Activated CD8-positive, alpha-beta memory T cell treated with anti-CD3 and anti-CD28 coated beads, Interleukin-2, amount 10 ng/mL, durations not matched to agents 7 days and 5 days (primary cell): ENCODE measurements at regions not wholly inside any gene's neighbourhood (a gene's known extent, or its start where the extent isn't known, plus 50 kb on each side); places are given as distances from the start of the nearest gene placed in this dataset.
"Not testable (repeated sequence)": the region's sequence is repeated elsewhere in the genome, so short reads cannot be mapped to it uniquely, and the experiment has no call there.

Source experiments
- ATAC-seq: fragments of 150-1000 bp; cut with Tn5 transposase; one replicate; pipeline ENCODE4 v1.10.0; 2021; ENCODE audit warnings: moderate library complexity
- CTCF ChIA-PET: fragments of 350-600 bp; sonication (Branson Sonifier 250); formaldehyde crosslinking; loops from one replicate; lab custom pipeline; 2021; ENCODE audit warnings: antibody characterized with exemption; lab: Charles Lee
- DNase-seq: peaks from one replicate; pipeline ENCODE4 v3.0.0-alpha.2; 2020
- H3K27ac Mint-ChIP-seq: one replicate; pipeline ENCODE4 v1.8.0; 2021; ENCODE audit warnings: mild to moderate bottlenecking, mixed read lengths
- H3K27me3 Mint-ChIP-seq: one replicate; pipeline ENCODE4 v1.8.0; 2021; ENCODE audit warnings: mixed read lengths
- H3K36me3 Mint-ChIP-seq: one replicate; pipeline ENCODE4 v1.8.0; 2021; ENCODE audit warnings: mild to moderate bottlenecking, mixed read lengths
- H3K4me1 Mint-ChIP-seq: one replicate; pipeline ENCODE4 v1.8.0; 2021; ENCODE audit warnings: mixed read lengths
- H3K4me3 Mint-ChIP-seq: one replicate; pipeline ENCODE4 v1.8.0; 2021; ENCODE audit warnings: mild to moderate bottlenecking, moderate library complexity, mixed read lengths
- H3K9me3 Mint-ChIP-seq: one replicate; pipeline ENCODE4 v1.8.0; 2022; ENCODE audit warnings: low read depth, mixed read lengths

- H3K4me3 Mint-ChIP-seq: no peak overlapping the region
- no peaks in the 10 kb centered on the region for H3K4me1 Mint-ChIP-seq
- H3K9me3 Mint-ChIP-seq: peaks cover 14% of the 10 kb centered on the region
- ATAC-seq (no peak), DNase-seq (no peak)
- no peaks in the 10 kb centered on the region for H3K36me3 Mint-ChIP-seq
- no peak overlapping the region for H3K27ac Mint-ChIP-seq
- H3K27me3 Mint-ChIP-seq: no peaks in the 10 kb centered on the region
- CTCF ChIA-PET: no interaction called here
These were observed 2333.3 kb downstream of the TP53TG3F start for GRCh38 chr16:35792516-35793285.

- Mint-ChIP-seq H3K9me3 (peaks cover 14% of the 10 kb centered on the region), H3K27me3 (no peaks in the 10 kb centered on the region), H3K4me3 (no peak overlapping the region), H3K4me1 (no peaks in the 10 kb centered on the region), H3K36me3 (no peaks in the 10 kb centered on the region), H3K27ac (no peak overlapping the region)
- CTCF ChIA-PET: no interaction called here
- no peak for ATAC-seq
- no peak for DNase-seq
These were observed 2334.2 kb downstream of the TP53TG3F start for GRCh38 chr16:35793601-35794000.

- no peak overlapping the region for H3K27ac Mint-ChIP-seq
- no peak overlapping the region for H3K4me3 Mint-ChIP-seq
- peaks cover 15% of the 10 kb centered on the region for H3K9me3 Mint-ChIP-seq
- no peaks in the 10 kb centered on the region for H3K27me3 Mint-ChIP-seq
- no peak for ATAC-seq
- CTCF ChIA-PET: no interaction called here
- H3K4me1 Mint-ChIP-seq: no peaks in the 10 kb centered on the region
- H3K36me3 Mint-ChIP-seq: no peaks in the 10 kb centered on the region
- no peak for DNase-seq
These were observed 2335.5 kb downstream of the TP53TG3F start for GRCh38 chr16:35794896-35795295.

- DNase-seq (no peak), ATAC-seq (no peak)
- Mint-ChIP-seq H3K27me3 (no peaks in the 10 kb centered on the region), H3K36me3 (no peaks in the 10 kb centered on the region), H3K9me3 (peaks cover 15% of the 10 kb centered on the region), H3K4me3 (no peak overlapping the region), H3K27ac (no peak overlapping the region), H3K4me1 (no peaks in the 10 kb centered on the region)
- CTCF ChIA-PET: no interaction called here
These were observed 2336.1 kb downstream of the TP53TG3F start for GRCh38 chr16:35795361-35796029.

GRCh38 chr16:35797811-35798210 lies 2338.4 kb downstream of the TP53TG3F start:
- Mint-ChIP-seq H3K9me3 (peaks cover 13% of the 10 kb centered on the region), H3K4me3 (no peak overlapping the region), H3K4me1 (no peaks in the 10 kb centered on the region), H3K27ac (no peak overlapping the region), H3K36me3 (no peaks in the 10 kb centered on the region), H3K27me3 (no peaks in the 10 kb centered on the region)
- ATAC-seq (no peak), DNase-seq (no peak)
- CTCF ChIA-PET: no interaction called here

GRCh38 chr16:35798885-35799426 lies 2339.5 kb downstream of the TP53TG3F start:
- ATAC-seq (no peak), DNase-seq (no peak)
- no peak overlapping the region for H3K27ac Mint-ChIP-seq
- H3K4me1 Mint-ChIP-seq: no peaks in the 10 kb centered on the region
- no peaks in the 10 kb centered on the region for H3K36me3 Mint-ChIP-seq
- peaks cover 15% of the 10 kb centered on the region for H3K9me3 Mint-ChIP-seq
- CTCF ChIA-PET: no interaction called here
- H3K27me3 Mint-ChIP-seq: no peaks in the 10 kb centered on the region
- no peak overlapping the region for H3K4me3 Mint-ChIP-seq

GRCh38 chr16:35804465-35804864 lies 2345.1 kb downstream of the TP53TG3F start:
- ATAC-seq: not testable (repeated sequence)

GRCh38 chr16:35823342-35823741 lies 2363.9 kb downstream of the TP53TG3F start:
- peaks cover 7% of the 10 kb centered on the region for H3K9me3 Mint-ChIP-seq
- CTCF ChIA-PET: no interaction called here
- H3K36me3 Mint-ChIP-seq: no peaks in the 10 kb centered on the region
- H3K4me1 Mint-ChIP-seq: no peaks in the 10 kb centered on the region
- no peak for DNase-seq
- no peak for ATAC-seq
- no peak overlapping the region for H3K4me3 Mint-ChIP-seq
- no peak overlapping the region for H3K27ac Mint-ChIP-seq
- H3K27me3 Mint-ChIP-seq: no peaks in the 10 kb centered on the region

More at GRCh38 chr16:35804465-35804864, 2345.1 kb downstream of the TP53TG3F start:
- H3K4me3 Mint-ChIP-seq, H3K27me3 Mint-ChIP-seq, CTCF ChIA-PET, H3K4me1 Mint-ChIP-seq, DNase-seq, H3K27ac Mint-ChIP-seq, H3K36me3 Mint-ChIP-seq: not testable (repeated sequence)
- peaks cover 21% of the 10 kb centered on the region for H3K9me3 Mint-ChIP-seq

- H3K27ac Mint-ChIP-seq: no peak overlapping the region
- H3K36me3 Mint-ChIP-seq: no peaks in the 10 kb centered on the region
- peaks cover 25% of the 10 kb centered on the region for H3K9me3 Mint-ChIP-seq
- ATAC-seq (no peak), DNase-seq (no peak)
- no peak overlapping the region for H3K4me3 Mint-ChIP-seq
- no peaks in the 10 kb centered on the region for H3K4me1 Mint-ChIP-seq
- no peaks in the 10 kb centered on the region for H3K27me3 Mint-ChIP-seq
- CTCF ChIA-PET: no interaction called here
These were observed 2382.2 kb downstream of the TP53TG3F start for GRCh38 chr16:35841632-35842031.

GRCh38 chr16:35862242-35862641 lies 2402.8 kb downstream of the TP53TG3F start:
- Mint-ChIP-seq H3K9me3 (peaks cover 14% of the 10 kb centered on the region), H3K4me1 (no peaks in the 10 kb centered on the region), H3K36me3 (no peaks in the 10 kb centered on the region), H3K4me3 (no peak overlapping the region), H3K27ac (no peak overlapping the region), H3K27me3 (no peaks in the 10 kb centered on the region)
- ATAC-seq (no peak), DNase-seq (no peak)
- CTCF ChIA-PET: no interaction called here

- peaks cover 31% of the 10 kb centered on the region for H3K9me3 Mint-ChIP-seq
- no peak overlapping the region for H3K4me3 Mint-ChIP-seq
- H3K4me1 Mint-ChIP-seq: no peaks in the 10 kb centered on the region
- ATAC-seq (no peak), DNase-seq (no peak)
- H3K36me3 Mint-ChIP-seq: no peaks in the 10 kb centered on the region
- CTCF ChIA-PET: no interaction called here
- H3K27ac Mint-ChIP-seq: no peak overlapping the region
- H3K27me3 Mint-ChIP-seq: no peaks in the 10 kb centered on the region
These were observed 2409.2 kb downstream of the TP53TG3F start for GRCh38 chr16:35868630-35869029.

- DNase-seq: no peak
- Mint-ChIP-seq H3K9me3 (peaks cover 19% of the 10 kb centered on the region), H3K36me3 (no peaks in the 10 kb centered on the region), H3K27ac (no peak overlapping the region), H3K27me3 (no peaks in the 10 kb centered on the region), H3K4me3 (no peak overlapping the region), H3K4me1 (no peaks in the 10 kb centered on the region)
- CTCF ChIA-PET: no interaction called here
- ATAC-seq: no peak
These were observed 2414.1 kb downstream of the TP53TG3F start for GRCh38 chr16:35873472-35873871.

- CTCF ChIA-PET: no interaction called here
- H3K4me1 Mint-ChIP-seq: no peaks in the 10 kb centered on the region
- no peak overlapping the region for H3K27ac Mint-ChIP-seq
These were observed 2422.2 kb downstream of the TP53TG3F start for GRCh38 chr16:35881654-35882053.

GRCh38 chr16:35906440-35906839 lies 2447.0 kb downstream of the TP53TG3F start:
- Mint-ChIP-seq H3K4me3 (no peak overlapping the region), H3K27me3 (no peaks in the 10 kb centered on the region), H3K9me3 (peaks cover 30% of the 10 kb centered on the region), H3K4me1 (no peaks in the 10 kb centered on the region), H3K36me3 (no peaks in the 10 kb centered on the region), H3K27ac (no peak overlapping the region)
- DNase-seq (no peak), ATAC-seq (no peak)
- CTCF ChIA-PET: no interaction called here

More at GRCh38 chr16:35881654-35882053, 2422.2 kb downstream of the TP53TG3F start:
- ATAC-seq (no peak), DNase-seq (no peak)
- Mint-ChIP-seq H3K9me3 (peaks cover 23% of the 10 kb centered on the region), H3K36me3 (no peaks in the 10 kb centered on the region), H3K4me3 (no peak overlapping the region), H3K27me3 (no peaks in the 10 kb centered on the region)
